Common myeloid progenitor, CD34-positive (primary cell): ENCODE measurements at regions not wholly inside any gene's neighbourhood (a gene's known extent, or its start where the extent isn't known, plus 50 kb on each side); places are given as distances from the start of the nearest gene placed in this dataset.
"Not testable (repeated sequence)": the region's sequence is repeated elsewhere in the genome, so short reads cannot be mapped to it uniquely, and the experiment has no call there.

ENCODE experiments used
- CTCF ChIA-PET: fragments of 350-600 bp; sonication (Branson Sonifier 250); formaldehyde crosslinking; loops from one replicate; lab custom pipeline; 2021; ENCODE audit warnings: antibody characterized with exemption; lab: Charles Lee
- POLR2A ChIA-PET: fragments of 350-600 bp; sonication (Branson Sonifier 250); formaldehyde crosslinking; loops from one replicate; lab custom pipeline; 2021; ENCODE audit warnings: antibody characterized with exemption; lab: Charles Lee
- DNase-seq, 3 donors: peaks; one replicate each; pipeline versions ENCODE4 v3.0.0 to v3.0.0-alpha.2; 2013
- H3K27ac ChIP-seq, 2 experiments: 1 replicate in 1 of 2; 2 replicates in 1 of 2; pipeline ENCODE4 v1.7.0; 2013; ENCODE audit warnings: inconsistent platforms in 2 of 2, low read length in 2 of 2, mild to moderate bottlenecking in 2 of 2, low read depth in 1 of 2, moderate library complexity in 1 of 2; ENCODE audit not compliant: severe bottlenecking in 2 of 2, insufficient read depth in 1 of 2, poor library complexity in 1 of 2
- H3K27me3 ChIP-seq, 5 experiments: replicated peaks in 2 of 5; 1 replicate in 3 of 5; 2 replicates in 2 of 5; pipeline versions ENCODE4 v1.6.1 to v1.7.0; 2013; ENCODE audit warnings: low read length in 4 of 5, mild to moderate bottlenecking in 2 of 5, moderate library complexity in 2 of 5, inconsistent platforms in 1 of 5; ENCODE audit not compliant: insufficient read depth in 5 of 5, control insufficient read depth in 4 of 5
- H3K36me3 ChIP-seq, 4 experiments: 1 replicate in 2 of 4; 2 replicates in 2 of 4; pipeline versions ENCODE4 v1.6.1 to v1.7.0; 2013; ENCODE audit warnings: low read length in 3 of 4, control low read depth in 1 of 4, mild to moderate bottlenecking in 1 of 4; ENCODE audit not compliant: control insufficient read depth in 4 of 4, insufficient read depth in 4 of 4
- H3K4me1 ChIP-seq, 4 experiments: 1 replicate in 3 of 4; 2 replicates in 1 of 4; pipeline versions ENCODE4 v1.6.1 to v1.7.1; 2013; ENCODE audit warnings: low read length in 3 of 4, mild to moderate bottlenecking in 3 of 4, control low read depth in 1 of 4, inconsistent platforms in 1 of 4, moderate library complexity in 1 of 4; ENCODE audit not compliant: control insufficient read depth in 4 of 4, insufficient read depth in 4 of 4; ENCODE audit errors: control extremely low read depth in 1 of 4
- H3K4me3 ChIP-seq, 7 experiments: 1 replicate in 4 of 7; 2 replicates in 3 of 7; pipeline versions ENCODE4 v1.5.1 to v1.7.0; 2013; ENCODE audit warnings: mild to moderate bottlenecking in 7 of 7, low read length in 6 of 7, moderate library complexity in 6 of 7, inconsistent platforms in 2 of 7, low read depth in 2 of 7, control low read depth in 1 of 7; ENCODE audit not compliant: insufficient read depth in 4 of 7, control insufficient read depth in 1 of 7; ENCODE audit errors: extremely low read depth in 1 of 7
- H3K9me3 ChIP-seq, 5 experiments: 1 replicate in 4 of 5; 2 replicates in 1 of 5; pipeline versions ENCODE4 v1.6.1 to v1.7.1; 2013; ENCODE audit warnings: low read length in 4 of 5, mild to moderate bottlenecking in 2 of 5, inconsistent platforms in 1 of 5, low read depth in 1 of 5, moderate library complexity in 1 of 5; ENCODE audit not compliant: control insufficient read depth in 4 of 5, insufficient read depth in 2 of 5; ENCODE audit errors: control extremely low read depth in 1 of 5
- WGBS: methylation state at CpG from one replicate; pipeline ENCODE4 v1.1.5; 2013; ENCODE audit not compliant: insufficient coverage; 5-methylcytosine and 5-hydroxymethylcytosine counted together

DNA sequence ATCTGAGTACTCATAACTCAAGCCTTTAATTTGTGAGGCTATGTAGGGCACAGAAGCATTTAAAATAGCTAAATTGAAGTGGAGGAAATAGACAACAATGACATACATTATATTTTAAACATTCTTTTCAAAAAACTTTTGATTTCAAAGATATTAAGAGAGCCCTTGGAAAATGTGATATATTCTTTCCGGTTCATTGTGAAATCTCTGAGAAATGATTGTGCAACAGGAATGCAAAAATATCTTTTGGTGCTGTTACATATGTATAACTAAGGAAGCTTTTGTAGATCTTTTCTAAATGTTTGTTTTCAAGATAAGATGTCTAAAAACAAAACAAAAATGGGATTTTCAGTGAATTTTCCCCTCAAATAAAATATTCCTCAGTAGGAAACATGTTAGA, 185.2 kb downstream of the LEPR start:
- POLR2A ChIA-PET, result no interaction called here
- Histone ChIP-seq H3K36me3 (no peaks in the 10 kb centered on the region), H3K27me3 (no peaks in the 10 kb centered on the region), H3K4me3 (no peak overlapping the region), H3K27ac (no peak overlapping the region), H3K4me1 (peaks cover 0 to 15% (median 1%) of the 10 kb centered on the region in 4 experiments), H3K9me3 (no peaks in the 10 kb centered on the region)
- CTCF ChIA-PET, result interaction anchor here (0.7 kb wide), 1 partner anchor 784 kb away, joined by 3 read pairs; no protein-coding TSS in a partner anchor
- peak in 2 of 3 donors; percentile 6 to 11 for DNase-seq
- WGBS, result no CpG with 5 or more reads among the region's 1 CpG

DNA sequence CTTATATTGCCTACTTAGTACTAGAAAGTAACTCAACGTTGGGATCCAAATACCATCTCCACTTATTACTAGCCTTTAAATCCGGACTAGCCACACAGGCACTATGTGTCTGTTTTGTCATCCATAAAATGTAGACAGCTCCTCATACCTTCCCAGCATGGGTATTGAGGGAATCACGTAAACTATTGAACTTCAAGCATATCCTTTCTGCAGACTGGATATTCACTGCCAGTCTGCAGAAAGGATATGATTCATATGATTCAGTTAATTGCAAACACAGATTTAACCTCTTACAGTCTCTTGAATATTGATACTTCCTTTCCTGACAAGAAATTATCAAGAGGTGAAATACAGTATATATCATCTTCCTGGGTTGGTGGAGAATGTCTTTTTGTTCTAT, 186.0 kb downstream of the LEPR start:
- no peak overlapping the region for H3K27ac ChIP-seq
- no peak overlapping the region for H3K4me3 ChIP-seq
- 100% methylated on average over 2 of the region's 3 CpGs for WGBS
- no peaks in the 10 kb centered on the region for H3K36me3 ChIP-seq
- ChIA-PET CTCF (no interaction called here), POLR2A (no interaction called here)
- H3K4me1 ChIP-seq, result peaks cover 0 to 15% (median 1%) of the 10 kb centered on the region in 4 experiments
- no peaks in the 10 kb centered on the region for H3K9me3 ChIP-seq
- DNase-seq, result no peak
- H3K27me3 ChIP-seq, result no peaks in the 10 kb centered on the region

DNA sequence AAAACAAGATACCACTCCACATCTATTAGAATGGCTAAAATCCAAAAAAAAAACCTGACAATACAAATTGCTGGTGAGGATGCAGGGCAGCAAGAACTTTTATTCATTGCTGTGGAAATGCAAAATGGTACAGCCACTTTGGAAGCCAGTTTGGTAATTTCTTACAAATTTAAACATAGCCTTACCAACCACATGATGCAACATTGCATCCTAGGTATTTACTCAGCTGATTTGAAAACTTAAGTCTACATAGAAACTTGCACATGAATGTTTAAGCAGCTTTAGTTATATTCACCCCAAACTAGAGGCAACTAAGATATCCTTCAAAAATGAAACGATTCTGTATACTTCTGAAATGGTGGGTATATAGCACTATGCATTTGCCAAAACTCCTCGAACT, 178.8 kb upstream of the PDE4B start:
- no peaks in the 10 kb centered on the region for H3K36me3 ChIP-seq
- no peaks in the 10 kb centered on the region for H3K9me3 ChIP-seq
- no peak overlapping the region for H3K27ac ChIP-seq
- H3K4me1 ChIP-seq, result peaks cover 0 to 8% (median 5%) of the 10 kb centered on the region in 4 experiments
- DNase-seq, result no peak
- ChIA-PET CTCF (no interaction called here), POLR2A (no interaction called here)
- H3K27me3 ChIP-seq, result no peaks in the 10 kb centered on the region
- 83% methylated on average over 1 of the region's 2 CpGs for WGBS
- H3K4me3 ChIP-seq, result no peak overlapping the region

DNA sequence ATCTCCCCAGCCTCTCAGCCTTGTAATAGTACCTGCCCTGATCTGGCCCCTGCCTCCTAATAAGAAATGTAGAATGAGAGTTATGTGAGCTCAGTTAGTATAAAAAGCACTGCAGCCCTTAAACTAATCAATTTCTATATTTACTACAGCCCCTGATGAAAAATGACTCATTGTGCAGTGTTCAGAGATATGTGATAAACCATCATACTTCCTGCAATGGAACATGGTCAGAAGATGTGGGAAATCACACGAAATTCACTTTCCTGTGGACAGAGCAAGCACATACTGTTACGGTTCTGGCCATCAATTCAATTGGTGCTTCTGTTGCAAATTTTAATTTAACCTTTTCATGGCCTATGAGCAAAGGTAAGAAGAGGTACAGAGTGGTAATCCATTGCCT, 176.8 kb upstream of the PDE4B start:
- Histone ChIP-seq H3K4me1 (peaks cover 0 to 8% (median 5%) of the 10 kb centered on the region in 4 experiments), H3K27ac (no peak overlapping the region), H3K27me3 (no peaks in the 10 kb centered on the region), H3K4me3 (no peak overlapping the region), H3K36me3 (no peaks in the 10 kb centered on the region), H3K9me3 (no peaks in the 10 kb centered on the region)
- WGBS, result 41% methylated on average over 2 of the region's 2 CpGs
- POLR2A ChIA-PET, result no interaction called here
- CTCF ChIA-PET, result no interaction called here
- DNase-seq, result no peak

DNA sequence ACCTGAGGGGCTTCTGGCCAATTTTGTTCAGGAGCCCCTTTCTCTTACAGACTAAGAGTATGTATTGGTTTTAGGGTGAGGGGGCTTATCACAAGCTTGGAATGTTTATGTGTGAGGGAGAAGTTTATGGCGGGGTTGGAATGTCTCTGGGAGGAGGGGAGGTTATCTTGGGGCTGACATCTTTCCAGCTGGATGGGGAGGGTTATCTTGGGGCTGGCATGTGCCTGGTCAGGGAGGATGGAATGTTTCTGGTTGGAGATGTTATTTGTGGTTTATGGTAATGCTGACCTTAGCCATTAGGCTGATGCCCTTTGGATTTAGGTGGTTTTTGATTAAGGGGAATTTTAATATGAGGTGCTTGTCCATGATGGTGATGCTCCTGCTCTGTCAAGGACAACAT, 171.0 kb upstream of the PDE4B start:
- POLR2A ChIA-PET, H3K36me3 ChIP-seq, H3K27me3 ChIP-seq, H3K4me1 ChIP-seq, H3K27ac ChIP-seq, CTCF ChIA-PET, H3K4me3 ChIP-seq, DNase-seq, H3K9me3 ChIP-seq: not testable (repeated sequence)
- no CpG with 5 or more reads among the region's 1 CpG for WGBS

DNA sequence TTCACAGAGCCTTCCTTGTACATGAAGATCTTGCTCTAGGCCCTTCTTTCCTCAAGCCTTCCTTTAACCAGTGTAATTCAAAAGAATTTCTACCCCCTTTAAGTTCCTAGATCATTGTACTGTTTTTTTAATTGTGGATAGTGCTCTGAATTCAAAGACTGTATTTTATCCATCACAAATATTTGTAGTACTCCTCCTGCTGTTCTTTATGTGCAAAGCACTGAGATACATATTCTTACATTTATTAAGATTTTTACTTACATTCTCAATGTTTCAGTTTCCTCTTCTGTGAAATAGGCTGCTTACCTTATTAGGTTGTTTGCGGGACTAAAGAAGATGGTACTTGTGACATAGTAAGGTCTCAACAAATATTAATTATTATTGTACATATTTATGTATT, 168.8 kb upstream of the PDE4B start:
- Histone ChIP-seq H3K9me3 (no peaks in the 10 kb centered on the region), H3K4me1 (peaks cover 0 to 3% (median 0%) of the 10 kb centered on the region in 4 experiments), H3K27me3 (no peaks in the 10 kb centered on the region), H3K4me3 (no peak overlapping the region), H3K36me3 (peaks cover 0 to 2% (median 0%) of the 10 kb centered on the region in 4 experiments), H3K27ac (no peak overlapping the region)
- ChIA-PET CTCF (no interaction called here), POLR2A (no interaction called here)
- no peak for DNase-seq
- no CpG with 5 or more reads among the region's 1 CpG for WGBS

DNA sequence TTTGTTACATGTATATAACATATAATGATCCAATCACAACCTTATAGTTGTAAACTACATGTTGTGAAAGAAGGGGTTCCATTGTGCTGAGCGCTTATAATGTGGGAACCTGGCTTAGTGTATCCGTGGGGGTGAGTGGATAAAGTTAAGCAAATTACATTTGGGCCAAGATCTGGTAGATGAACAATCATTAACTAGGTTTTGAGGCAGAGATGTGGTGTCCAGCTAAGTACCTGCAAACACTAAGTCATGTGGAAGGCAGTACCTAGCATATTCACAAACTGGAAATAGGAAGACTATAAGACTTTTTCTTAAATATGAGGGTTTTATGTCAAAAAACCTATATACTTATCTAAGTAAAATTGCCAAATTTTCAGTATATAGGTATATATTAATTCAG, 167.2 kb upstream of the PDE4B start:
- H3K9me3 ChIP-seq, result no peaks in the 10 kb centered on the region
- peaks cover 0 to 3% (median 0%) of the 10 kb centered on the region in 4 experiments for H3K4me1 ChIP-seq
- no peaks in the 10 kb centered on the region for H3K27me3 ChIP-seq
- WGBS, result 100% methylated on average over 1 of the region's 2 CpGs
- H3K4me3 ChIP-seq, result no peak overlapping the region
- CTCF ChIA-PET, result no interaction called here
- POLR2A ChIA-PET, result no interaction called here
- H3K27ac ChIP-seq, result no peak overlapping the region
- no peak for DNase-seq
- peaks cover 0 to 2% (median 0%) of the 10 kb centered on the region in 4 experiments for H3K36me3 ChIP-seq
